ENCODE measurements at regions not wholly inside any gene's neighbourhood (a gene's known extent, or its start where the extent isn't known, plus 50 kb on each side); places are given as distances from the start of the nearest gene placed in this dataset.

GRCh38 chr5:117020999-117021398, 446.4 kb upstream of the SEMA6A start:
- Histone ChIP-seq H2AFZ (no peak overlapping the region), H3K9me2 (ENCODE audit: insufficient read depth) (no peaks in the 10 kb centered on the region), H3K27ac (ENCODE audit: low read depth) (no peak overlapping the region), H3K79me2 (replicated peaks; ENCODE audit: insufficient read depth) (no peaks in the 10 kb centered on the region), H3K4me3 (no peak overlapping the region), H4K20me1 (replicated peaks; ENCODE audit: insufficient read depth) (no peaks in the 10 kb centered on the region), H3K4me1 (ENCODE audit: insufficient read depth) (peaks cover 11% of the 10 kb centered on the region; the same call in 1 of the 2 replicates), H3F3A (replicated peaks; ENCODE audit: low read depth) (no peaks in the 10 kb centered on the region), H3K4me2 (no peak overlapping the region), H3K36me3 (ENCODE audit: insufficient read depth) (no peaks in the 10 kb centered on the region), H3K27me3 (ENCODE audit: insufficient read depth) (no peaks in the 10 kb centered on the region)
- Mint-ChIP-seq H3K4me1 (peaks cover 12% of the 10 kb centered on the region; the same call in 2 of the 3 replicates), H3K9me3 (no peaks in the 10 kb centered on the region), H3K4me3 (no peak overlapping the region), H3K27ac (no peak overlapping the region), H3K36me3 (ENCODE audit: low read depth) (peaks cover 3% of the 10 kb centered on the region; the same call in 1 of the 3 replicates), H3K27me3 (ENCODE audit: insufficient read depth, low read depth, poor library complexity) (no peaks in the 10 kb centered on the region)
- TF ChIP-seq ETS1 (IDR thresholded peaks at IDR 0.05) (no peak), EZH2phosphoT487 (IDR thresholded peaks at IDR 0.05; ENCODE audit: unreplicated experiment) (no peak), JUNB (IDR thresholded peaks at IDR 0.05; ENCODE audit: unreplicated experiment) (no peak), EZH2 (IDR thresholded peaks at IDR 0.05; ENCODE audit: low read depth, unreplicated experiment) (no peak), NANOG (IDR thresholded peaks at IDR 0.05; ENCODE audit: borderline replicate concordance) (no peak), STAT1 (IDR thresholded peaks at IDR 0.05; ENCODE audit: unreplicated experiment) (no peak), CTCF (conservative IDR thresholded peaks at IDR 0.05; ENCODE audit: low read depth in 2 of 2) (no peak), ZNF331 (CRISPR knock-in tag; IDR thresholded peaks at IDR 0.05; ENCODE audit: low read depth) (no peak), REST (IDR thresholded peaks at IDR 0.05; ENCODE audit: unreplicated experiment) (no peak), ZNF114 (CRISPR knock-in tag; IDR thresholded peaks at IDR 0.05) (no peak), ZNF462 (CRISPR knock-in tag; IDR thresholded peaks at IDR 0.05) (no peak), POLR2AphosphoS5 (IDR thresholded peaks at IDR 0.05; ENCODE audit: low read depth) (no peak)
- DNase-seq (ENCODE audit: low spot score) (no peak), ATAC-seq (no peak)

Data from GM23338 (cell line).